Type B pancreatic cell (in vitro differentiated cells): ENCODE measurements at regions not wholly inside any gene's neighbourhood (a gene's known extent, or its start where the extent isn't known, plus 50 kb on each side); places are given as distances from the start of the nearest gene placed in this dataset.

Experiments
- DNase-seq: peaks from one replicate; pipeline ENCODE4 v3.0.0; 2021; ENCODE audit warnings: mixed read lengths; ENCODE audit not compliant: unreplicated experiment; ENCODE audit errors: extremely low spot score
- H3K27ac Mint-ChIP-seq: 2 replicates; pipeline ENCODE4 v1.8.0; 2021; ENCODE audit warnings: mild to moderate bottlenecking, mixed read lengths
- H3K27me3 Mint-ChIP-seq: 2 replicates; pipeline ENCODE4 v1.8.0; 2021; ENCODE audit warnings: mixed read lengths
- H3K36me3 Mint-ChIP-seq: 2 replicates; pipeline ENCODE4 v1.8.0; 2021; ENCODE audit warnings: mixed read lengths
- H3K4me1 Mint-ChIP-seq: one replicate; pipeline ENCODE4 v1.8.0; 2021; ENCODE audit warnings: mixed read lengths; ENCODE audit not compliant: unreplicated experiment
- H3K4me3 Mint-ChIP-seq: 2 replicates; pipeline ENCODE4 v1.8.0; 2021; ENCODE audit warnings: mild to moderate bottlenecking, mixed read lengths
- H3K9me3 Mint-ChIP-seq: 2 replicates; pipeline ENCODE4 v1.8.0; 2021; ENCODE audit warnings: mixed read lengths
- CTCF ChIP-seq: fragments of 200-600 bp; sonication (generic); conservative IDR thresholded peaks from 2 replicates; pipeline ENCODE4 v1.5.0; 2021; ENCODE audit warnings: antibody characterized with exemption, mild to moderate bottlenecking

- Mint-ChIP-seq H3K27ac (no peak overlapping the region), H3K36me3 (no peaks in the 10 kb centered on the region), H3K9me3 (peaks cover 8% of the 10 kb centered on the region), H3K4me3 (no peak overlapping the region), H3K4me1 (no peaks in the 10 kb centered on the region), H3K27me3 (no peaks in the 10 kb centered on the region)
- no peak for DNase-seq
- no peak for TF ChIP-seq CTCF
These were observed 52.7 kb upstream of the PLA2G4A start for GRCh38 chr1:186775881-186776560.

GRCh38 chr1:186775036-186775435 lies 53.7 kb upstream of the PLA2G4A start:
- Mint-ChIP-seq H3K9me3 (peaks cover 8% of the 10 kb centered on the region), H3K27ac (no peak overlapping the region), H3K36me3 (no peaks in the 10 kb centered on the region), H3K4me3 (no peak overlapping the region), H3K27me3 (no peaks in the 10 kb centered on the region), H3K4me1 (no peaks in the 10 kb centered on the region)
- DNase-seq = no peak
- TF ChIP-seq CTCF = no peak

GRCh38 chr1:186772228-186772627 lies 56.5 kb upstream of the PLA2G4A start:
- no peak for DNase-seq
- H3K27me3 Mint-ChIP-seq = no peaks in the 10 kb centered on the region
- H3K4me1 Mint-ChIP-seq = no peaks in the 10 kb centered on the region
- H3K36me3 Mint-ChIP-seq = no peaks in the 10 kb centered on the region
- no peak for TF ChIP-seq CTCF
- no peak overlapping the region for H3K4me3 Mint-ChIP-seq
- no peak overlapping the region for H3K27ac Mint-ChIP-seq
- peaks cover 8% of the 10 kb centered on the region for H3K9me3 Mint-ChIP-seq

- no peak overlapping the region for H3K27ac Mint-ChIP-seq
- H3K36me3 Mint-ChIP-seq = no peaks in the 10 kb centered on the region
- no peaks in the 10 kb centered on the region for H3K9me3 Mint-ChIP-seq
- DNase-seq = no peak
- H3K4me3 Mint-ChIP-seq = no peak overlapping the region
- H3K4me1 Mint-ChIP-seq = no peaks in the 10 kb centered on the region
- H3K27me3 Mint-ChIP-seq = no peaks in the 10 kb centered on the region
- no peak for TF ChIP-seq CTCF
These were observed 58.3 kb upstream of the PLA2G4A start for GRCh38 chr1:186770421-186770820.

- no peak for DNase-seq
- Mint-ChIP-seq H3K27ac (no peak overlapping the region), H3K9me3 (no peaks in the 10 kb centered on the region), H3K4me3 (no peak overlapping the region), H3K27me3 (no peaks in the 10 kb centered on the region), H3K36me3 (no peaks in the 10 kb centered on the region), H3K4me1 (no peaks in the 10 kb centered on the region)
- TF ChIP-seq CTCF = no peak
These were observed 59.8 kb upstream of the PLA2G4A start for GRCh38 chr1:186768906-186769305.

GRCh38 chr1:186765446-186765845 lies 63.3 kb upstream of the PLA2G4A start:
- TF ChIP-seq CTCF = no peak
- H3K4me3 Mint-ChIP-seq = no peak overlapping the region
- no peaks in the 10 kb centered on the region for H3K9me3 Mint-ChIP-seq
- no peaks in the 10 kb centered on the region for H3K36me3 Mint-ChIP-seq
- H3K27me3 Mint-ChIP-seq = no peaks in the 10 kb centered on the region
- H3K27ac Mint-ChIP-seq = no peak overlapping the region
- no peak for DNase-seq
- peaks cover 7% of the 10 kb centered on the region for H3K4me1 Mint-ChIP-seq
